SK-N-SH treated with all-trans-retinoic acid at 6 μM for 48 hours (cell line): ENCODE measurements at regions not wholly inside any gene's neighbourhood (a gene's known extent, or its start where the extent isn't known, plus 50 kb on each side); places are given as distances from the start of the nearest gene placed in this dataset.

Experiments
- ATAC-seq: fragments of 200-7000 bp; cut with Tn5 transposase; 3 replicates; pipeline ENCODE4 v1.9.1; 2020; ENCODE audit warnings: mild to moderate bottlenecking, moderate library complexity
- ARNTL ChIP-seq: fragments of 450-650 bp; formaldehyde crosslinking; IDR thresholded peaks from 2 replicates; pipeline ENCODE4 v1.5.0; 2020; ENCODE audit warnings: low read depth, mild to moderate bottlenecking, moderate library complexity, borderline replicate concordance
- BACH2 ChIP-seq: fragments of 250-450 bp; sonication (Bioruptor Pico); IDR thresholded peaks from 2 replicates; pipeline ENCODE4 v1.9.0; 2021; ENCODE audit warnings: mild to moderate bottlenecking, borderline replicate concordance
- CREB5 ChIP-seq: fragments of 250-450 bp; sonication (Bioruptor Pico); IDR thresholded peaks from 2 replicates; pipeline ENCODE4 v1.5.1; 2020; ENCODE audit warnings: low read depth, mild to moderate bottlenecking, moderate library complexity
- CSDC2 ChIP-seq: fragments of 250-450 bp; sonication (Bioruptor Pico); IDR thresholded peaks from 2 replicates; pipeline ENCODE4 v1.5.0; 2020; ENCODE audit warnings: mild to moderate bottlenecking, moderate library complexity
- CSRNP3 ChIP-seq: fragments of 250-450 bp; sonication (Bioruptor Pico); IDR thresholded peaks from 2 replicates; pipeline ENCODE4 v1.5.1; 2021; ENCODE audit warnings: mild to moderate bottlenecking, moderate library complexity
- GLIS3 ChIP-seq: fragments of 250-450 bp; sonication (Bioruptor Pico); IDR thresholded peaks from 2 replicates; pipeline ENCODE4 v1.5.0; 2020; ENCODE audit warnings: mild to moderate bottlenecking, moderate library complexity
- ISL1 ChIP-seq: fragments of 250-450 bp; sonication (Bioruptor Pico); IDR thresholded peaks from 2 replicates; pipeline ENCODE4 v2.1.2; 2022; ENCODE audit warnings: mild to moderate bottlenecking, moderate library complexity
- OSR1 ChIP-seq: fragments of 250-450 bp; sonication (Bioruptor Pico); IDR thresholded peaks from 2 replicates; pipeline ENCODE4 v1.8.0; 2022; ENCODE audit warnings: moderate library complexity, mild to moderate bottlenecking, inconsistent platforms
- PATZ1 ChIP-seq: fragments of 250-450 bp; sonication (Bioruptor Pico); IDR thresholded peaks from 2 replicates; pipeline ENCODE4 v1.8.0; 2020; ENCODE audit warnings: mild to moderate bottlenecking, moderate library complexity, borderline replicate concordance
- POU6F1 ChIP-seq: fragments of 250-450 bp; sonication (Bioruptor Pico); IDR thresholded peaks from 2 replicates; pipeline ENCODE4 v1.8.0; 2021; ENCODE audit warnings: low read depth, mild to moderate bottlenecking, moderate library complexity, borderline replicate concordance
- PPARA ChIP-seq: fragments of 250-450 bp; sonication (Bioruptor Pico); IDR thresholded peaks from 2 replicates; pipeline ENCODE4 v1.5.0; 2020; ENCODE audit warnings: mild to moderate bottlenecking, borderline replicate concordance
- SNAI2 ChIP-seq: fragments of 250-450 bp; sonication (Bioruptor Pico); IDR thresholded peaks from 2 replicates; pipeline ENCODE4 v1.5.0; 2020; ENCODE audit warnings: mild to moderate bottlenecking, moderate library complexity
- TCF4 ChIP-seq: fragments of 250-450 bp; sonication (Bioruptor Pico); IDR thresholded peaks from 2 replicates; pipeline ENCODE4 v1.8.0; 2021; ENCODE audit warnings: mild to moderate bottlenecking, moderate library complexity, borderline replicate concordance
- TOX ChIP-seq: fragments of 250-450 bp; sonication (Bioruptor Pico); IDR thresholded peaks from 2 replicates; pipeline ENCODE4 v1.8.0; 2021; ENCODE audit warnings: mild to moderate bottlenecking, moderate library complexity, borderline replicate concordance
- TSHZ2 ChIP-seq: fragments of 250-450 bp; sonication (Bioruptor Pico); IDR thresholded peaks from 2 replicates; pipeline ENCODE4 v1.5.0; 2020; ENCODE audit warnings: mild to moderate bottlenecking, moderate library complexity
- ZC3H10 ChIP-seq: fragments of 250-450 bp; sonication (Bioruptor Pico); IDR thresholded peaks from 2 replicates; pipeline ENCODE4 v1.5.1; 2021; ENCODE audit warnings: mild to moderate bottlenecking, moderate library complexity
- ZFP3 ChIP-seq: fragments of 250-450 bp; sonication (Bioruptor Pico); IDR thresholded peaks from 2 replicates; pipeline ENCODE4 v1.5.0; 2020; ENCODE audit warnings: mild to moderate bottlenecking, moderate library complexity
- ZFP30 ChIP-seq: fragments of 450-650 bp; formaldehyde crosslinking; IDR thresholded peaks from 2 replicates; pipeline ENCODE4 v1.5.0; 2022; ENCODE audit warnings: mild to moderate bottlenecking, moderate library complexity
- ZNF565 ChIP-seq: fragments of 450-650 bp; formaldehyde crosslinking; conservative IDR thresholded peaks from 2 replicates; pipeline ENCODE4 v1.5.0; 2020; ENCODE audit warnings: low read depth, mild to moderate bottlenecking, moderate library complexity
- ZNF70 ChIP-seq: fragments of 450-650 bp; formaldehyde crosslinking; IDR thresholded peaks from 2 replicates; pipeline ENCODE4 v1.5.0; 2020; ENCODE audit warnings: mild to moderate bottlenecking, moderate library complexity
- ZNF8 ChIP-seq: fragments of 450-650 bp; formaldehyde crosslinking; IDR thresholded peaks from 2 replicates; pipeline ENCODE4 v1.5.0; 2020; ENCODE audit warnings: mild to moderate bottlenecking, moderate library complexity

GRCh38 chr12:88409257-88409656 is 171.0 kb downstream of the KITLG start (continued):
- no peak for TF ChIP-seq PATZ1 (CRISPR knock-in tag)
- no peak for TF ChIP-seq ZC3H10 (CRISPR knock-in tag)
- no peak for TF ChIP-seq ZFP3
- no peak for TF ChIP-seq TOX (CRISPR knock-in tag)
- no peak for TF ChIP-seq ZNF70 (CRISPR knock-in tag)

GRCh38 chr12:88411689-88412088 is 168.6 kb downstream of the KITLG start:
- TF ChIP-seq ARNTL, result no peak
- TF ChIP-seq ISL1 (CRISPR knock-in tag), result no peak
- TF ChIP-seq TSHZ2 (CRISPR knock-in tag), result no peak
- TF ChIP-seq CREB5 (CRISPR knock-in tag), result no peak
- no peak for TF ChIP-seq TCF4
- TF ChIP-seq PATZ1 (CRISPR knock-in tag), result no peak
- TF ChIP-seq ZFP30 (CRISPR knock-in tag), result no peak
- no peak for TF ChIP-seq OSR1 (CRISPR knock-in tag)
- no peak for TF ChIP-seq CSRNP3 (CRISPR knock-in tag)
- TF ChIP-seq BACH2, result no peak
- no peak for TF ChIP-seq ZNF565 (CRISPR knock-in tag)
- TF ChIP-seq GLIS3, result no peak
- no peak for TF ChIP-seq ZNF8 (CRISPR knock-in tag)
- no peak for TF ChIP-seq PPARA
- TF ChIP-seq POU6F1, result no peak
- TF ChIP-seq ZFP3, result no peak
- no peak for TF ChIP-seq ZNF70 (CRISPR knock-in tag)
- TF ChIP-seq SNAI2 (CRISPR knock-in tag), result no peak
- no peak for TF ChIP-seq TOX (CRISPR knock-in tag)
- ATAC-seq, result no peak

- TF ChIP-seq TOX (CRISPR knock-in tag) (no peak), CSDC2 (CRISPR knock-in tag) (no peak), PPARA (no peak), POU6F1 (no peak), ZNF565 (CRISPR knock-in tag) (no peak), ZFP3 (no peak)
- ATAC-seq, result no peak
These were observed 166.6 kb downstream of the KITLG start for GRCh38 chr12:88413646-88414045.
